Pulmonary artery endothelial cell (primary cell): ENCODE measurements at regions not wholly inside any gene's neighbourhood (a gene's known extent, or its start where the extent isn't known, plus 50 kb on each side); places are given as distances from the start of the nearest gene placed in this dataset.

ENCODE experiments used
- DNase-seq: peaks from one replicate; pipeline ENCODE4 v3.0.0-alpha.2; 2011; ENCODE audit warnings: low read depth, low spot score

DNA sequence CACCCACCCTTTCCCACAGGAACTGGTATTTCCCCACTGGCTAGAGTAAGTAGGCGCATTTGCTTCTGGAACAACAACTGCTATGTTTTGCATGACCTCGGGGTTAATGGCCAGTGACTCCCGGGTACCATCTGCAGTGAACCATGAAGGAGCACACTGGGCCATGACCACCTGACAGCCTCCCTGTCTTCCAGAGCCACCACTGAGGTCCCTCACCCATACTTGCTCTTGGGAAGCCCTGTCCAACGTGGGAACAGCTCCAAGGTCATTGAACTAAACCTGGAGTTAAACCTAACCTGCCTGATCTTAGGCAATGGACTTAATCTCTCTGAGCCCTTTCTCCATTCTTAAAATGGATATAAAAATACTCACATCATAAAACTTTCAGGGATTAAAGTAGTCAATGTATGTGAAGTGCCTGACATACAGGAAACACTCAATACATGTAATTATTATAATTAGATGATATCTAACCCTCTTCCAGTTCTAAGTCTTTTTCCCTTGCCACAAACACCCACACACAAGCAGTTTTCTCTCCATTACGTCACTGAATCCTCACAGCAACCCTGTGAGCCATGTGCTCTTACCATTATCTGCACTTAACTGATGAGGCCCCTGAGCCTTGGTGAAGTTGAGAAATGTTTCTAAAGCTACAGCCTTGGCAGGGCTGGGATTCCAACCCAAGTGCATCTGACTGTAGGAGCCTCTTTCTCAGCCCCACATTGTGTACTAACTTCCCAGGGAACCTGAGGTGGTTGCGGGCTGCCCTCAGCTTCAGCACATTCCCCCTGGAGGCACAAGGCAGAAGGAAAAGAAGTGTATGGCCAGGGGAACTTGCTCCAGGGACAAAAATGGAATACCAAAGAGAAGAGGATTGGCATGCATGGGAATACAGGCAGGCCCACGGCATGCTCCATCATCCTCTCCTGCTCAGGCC lies 74.5 kb upstream of the NCAM1 start:
- no peak for DNase-seq

DNA sequence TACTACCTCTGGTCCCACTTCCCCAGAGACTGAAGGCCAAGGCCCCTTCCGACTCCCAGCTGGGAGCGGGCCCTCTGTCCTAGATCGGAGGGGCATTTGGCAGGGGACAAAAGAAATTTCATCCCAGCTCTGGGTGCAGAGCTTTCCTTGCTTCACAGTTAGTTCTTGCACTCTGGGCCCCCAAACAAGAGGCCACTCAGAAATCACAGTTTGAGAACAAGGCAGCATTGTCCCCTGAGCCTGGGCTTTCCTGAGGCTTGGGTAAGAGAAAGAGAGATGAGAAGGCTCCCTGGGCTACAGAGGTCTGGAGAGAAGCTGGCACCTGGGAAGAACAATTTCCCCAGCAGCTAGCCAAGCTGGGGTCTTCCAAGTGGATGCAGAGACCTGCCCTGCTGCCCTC lies 71.8 kb upstream of the NCAM1 start:
- DNase-seq = no peak

DNA sequence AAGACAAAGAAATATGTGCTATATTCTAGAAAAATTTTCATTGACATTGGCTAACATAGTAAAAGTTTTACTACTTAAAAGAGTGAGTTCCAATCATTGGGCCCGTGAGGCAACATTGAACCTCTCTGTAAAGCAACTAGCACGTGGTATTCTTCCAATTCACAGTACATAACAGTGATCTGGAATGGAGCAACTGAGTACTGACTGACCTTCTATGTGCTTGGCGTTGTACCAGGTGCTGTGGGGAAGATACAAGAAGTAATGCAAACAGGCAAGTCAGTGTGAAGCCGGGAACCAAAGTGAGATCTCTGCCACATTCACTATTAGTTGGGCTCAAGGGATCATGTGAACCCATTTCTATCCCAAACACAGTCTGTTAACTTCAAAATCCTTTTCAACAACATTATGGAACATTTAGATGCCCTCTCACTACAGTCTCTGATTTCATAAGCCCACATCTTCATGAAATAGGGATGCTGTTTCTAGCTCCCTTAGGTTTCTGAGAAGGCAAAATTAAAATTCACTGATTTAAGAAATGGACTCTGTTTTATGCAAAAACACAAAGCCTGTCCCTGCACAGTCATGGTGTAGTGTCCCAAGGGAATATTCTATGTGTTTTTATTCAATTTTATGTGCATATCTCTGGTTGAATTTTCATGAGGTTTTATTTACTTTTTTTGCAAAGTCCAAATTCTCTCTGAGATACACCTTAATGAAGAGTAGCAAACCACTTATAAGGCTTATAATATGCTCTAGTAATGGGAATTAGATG lies 61.8 kb upstream of the NCAM1 start:
- DNase-seq = no peak

DNA sequence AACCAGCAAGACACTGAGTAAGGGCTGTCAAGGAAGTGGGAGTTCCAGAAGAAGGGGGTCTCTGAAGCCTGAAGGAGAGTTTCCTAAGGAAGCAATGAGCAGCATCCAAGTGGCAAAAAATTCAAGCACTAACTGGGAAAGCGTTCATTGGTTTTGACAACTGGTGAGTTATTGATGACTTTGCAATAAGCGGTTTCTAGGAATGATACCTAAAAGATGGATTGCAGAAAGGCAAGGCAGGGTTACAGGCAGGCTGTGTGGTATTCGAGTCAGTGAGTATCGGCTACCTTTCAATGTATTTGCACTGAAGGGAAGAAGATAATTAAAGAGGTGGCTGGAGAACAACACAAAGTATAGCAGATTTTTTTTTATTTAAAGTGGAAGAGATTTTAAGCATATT lies 59.3 kb upstream of the NCAM1 start:
- no peak for DNase-seq

DNA sequence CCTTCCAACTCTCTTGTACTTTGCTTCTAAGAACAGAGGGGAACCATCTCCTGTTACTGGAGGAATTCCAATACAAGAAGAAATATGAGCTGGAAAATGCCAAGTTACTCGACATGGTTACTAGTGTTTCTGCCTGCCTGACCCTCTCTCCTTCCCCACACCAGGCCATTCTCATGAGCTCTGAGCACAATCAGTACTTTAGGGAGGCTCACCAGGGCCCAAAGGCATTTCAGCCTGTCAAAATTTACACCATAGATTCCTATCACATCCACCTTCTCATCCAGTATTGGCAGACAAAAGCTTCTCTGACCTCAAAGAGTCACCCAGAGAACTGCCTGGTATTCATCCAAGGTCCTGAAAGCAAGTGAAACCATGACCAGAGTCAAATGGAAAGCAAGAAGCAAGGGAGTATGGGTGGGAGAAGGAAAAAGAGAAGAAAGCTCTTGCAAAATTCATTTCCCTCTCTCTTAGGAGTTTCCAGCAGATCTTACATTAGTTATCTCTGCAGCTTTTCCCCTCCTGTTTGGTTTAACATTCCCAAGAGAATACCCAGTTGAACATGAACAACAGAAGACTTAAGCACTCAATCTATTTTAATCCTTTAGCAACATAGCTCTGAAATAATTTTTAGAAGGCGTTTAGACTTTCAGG lies 58.7 kb upstream of the NCAM1 start:
- no peak for DNase-seq

DNA sequence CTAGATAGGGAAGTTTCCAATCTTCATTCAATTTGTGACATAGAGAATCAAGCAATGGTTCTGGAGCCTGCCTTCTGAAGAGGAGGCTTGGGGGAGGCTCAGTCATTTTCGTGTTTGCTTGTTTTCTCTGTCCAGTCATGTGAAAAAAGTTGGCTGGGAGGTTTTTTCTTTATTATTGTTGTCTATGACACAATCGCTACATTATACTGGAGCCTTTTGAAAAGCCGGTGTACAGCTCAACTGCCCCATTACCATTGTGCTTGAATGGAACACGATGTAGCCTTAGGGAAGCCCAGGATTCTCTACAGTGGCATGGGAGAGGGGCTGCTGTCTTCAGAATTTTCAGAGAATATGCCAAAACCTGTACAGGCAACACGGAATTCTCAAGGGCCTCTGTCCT lies 57.9 kb upstream of the NCAM1 start:
- DNase-seq = no peak

DNA sequence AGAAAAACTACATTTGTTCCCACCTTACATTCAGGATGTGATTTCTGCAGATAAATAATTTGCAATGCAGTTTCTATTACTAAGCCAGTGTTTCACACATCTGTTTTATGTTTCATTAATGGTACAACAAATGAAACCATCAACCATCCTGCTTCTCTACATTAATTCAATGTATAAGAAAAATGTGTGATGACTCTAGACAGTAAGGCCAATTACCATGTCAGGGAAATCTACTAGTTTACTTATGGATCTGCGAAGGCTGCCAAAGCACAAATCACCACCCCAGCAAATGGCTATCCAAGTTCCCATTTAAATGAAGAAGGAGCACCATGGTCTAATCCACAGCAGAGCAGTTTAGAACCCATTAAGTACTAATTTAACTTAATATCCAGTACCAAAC lies 50.1 kb upstream of the NCAM1 start:
- DNase-seq = no peak
